Hepatocyte (in vitro differentiated cells): ENCODE measurements at regions not wholly inside any gene's neighbourhood (a gene's known extent, or its start where the extent isn't known, plus 50 kb on each side); places are given as distances from the start of the nearest gene placed in this dataset.

ENCODE experiments used
- EZH2 ChIP-seq: fragments of 200-600 bp; sonication (generic); IDR thresholded peaks from 2 replicates; pipeline ENCODE4 v1.6.1; 2016; ENCODE audit warnings: antibody characterized with exemption, mild to moderate bottlenecking, borderline replicate concordance
- EZH2phosphoT487 ChIP-seq: fragments of 200-600 bp; sonication (generic); IDR thresholded peaks from one replicate; pipeline ENCODE4 v1.6.1; 2018; ENCODE audit warnings: antibody characterized with exemption, mild to moderate bottlenecking, low read depth, moderate library complexity; ENCODE audit not compliant: unreplicated experiment, severe bottlenecking
- TF ChIP-seq, protein P1 (sequence below): fragments of 200-600 bp; sonication (generic); IDR thresholded peaks from 2 replicates; pipeline ENCODE4 v1.5.1; 2016; ENCODE audit warnings: antibody characterized with exemption, mild to moderate bottlenecking; ENCODE audit not compliant: poor library complexity

GRCh38 chr7:1329966-1330800 lies 97.5 kb downstream of the UNCX start:
- TF ChIP-seq, protein P1, sequence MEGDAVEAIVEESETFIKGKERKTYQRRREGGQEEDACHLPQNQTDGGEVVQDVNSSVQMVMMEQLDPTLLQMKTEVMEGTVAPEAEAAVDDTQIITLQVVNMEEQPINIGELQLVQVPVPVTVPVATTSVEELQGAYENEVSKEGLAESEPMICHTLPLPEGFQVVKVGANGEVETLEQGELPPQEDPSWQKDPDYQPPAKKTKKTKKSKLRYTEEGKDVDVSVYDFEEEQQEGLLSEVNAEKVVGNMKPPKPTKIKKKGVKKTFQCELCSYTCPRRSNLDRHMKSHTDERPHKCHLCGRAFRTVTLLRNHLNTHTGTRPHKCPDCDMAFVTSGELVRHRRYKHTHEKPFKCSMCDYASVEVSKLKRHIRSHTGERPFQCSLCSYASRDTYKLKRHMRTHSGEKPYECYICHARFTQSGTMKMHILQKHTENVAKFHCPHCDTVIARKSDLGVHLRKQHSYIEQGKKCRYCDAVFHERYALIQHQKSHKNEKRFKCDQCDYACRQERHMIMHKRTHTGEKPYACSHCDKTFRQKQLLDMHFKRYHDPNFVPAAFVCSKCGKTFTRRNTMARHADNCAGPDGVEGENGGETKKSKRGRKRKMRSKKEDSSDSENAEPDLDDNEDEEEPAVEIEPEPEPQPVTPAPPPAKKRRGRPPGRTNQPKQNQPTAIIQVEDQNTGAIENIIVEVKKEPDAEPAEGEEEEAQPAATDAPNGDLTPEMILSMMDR, result no peak
- TF ChIP-seq EZH2, result no peak
- no peak for TF ChIP-seq EZH2phosphoT487
